ENCODE measurements at regions not wholly inside any gene's neighbourhood (a gene's known extent, or its start where the extent isn't known, plus 50 kb on each side); places are given as distances from the start of the nearest gene placed in this dataset.

- TF ChIP-seq ZNF18 (tag by site-specific recombination; IDR thresholded peaks at IDR 0.05) (no peak), GFI1B (tag by site-specific recombination; IDR thresholded peaks at IDR 0.05) (no peak), ZNF133 (tag by site-specific recombination; IDR thresholded peaks at IDR 0.05) (no peak), ZNF660 (tag by site-specific recombination; IDR thresholded peaks at IDR 0.05) (0 out of 2 replicates have a peak, but pooled peaks have one; percentile 48), ZNF610 (tag by site-specific recombination; IDR thresholded peaks at IDR 0.05; ENCODE audit: borderline replicate concordance) (no peak), TCF7L2 (IDR thresholded peaks at IDR 0.05; ENCODE audit: borderline replicate concordance, low read depth, low read length) (no peak), ZNF629 (tag by site-specific recombination; IDR thresholded peaks at IDR 0.05) (peak; percentile 78), HOXC10 (CRISPR knock-in tag; IDR thresholded peaks at IDR 0.05) (no peak), ZBTB48 (tag by site-specific recombination; IDR thresholded peaks at IDR 0.05) (no peak), ZNF747 (tag by site-specific recombination; IDR thresholded peaks at IDR 0.05) (no peak), EGR2 (tag by site-specific recombination; IDR thresholded peaks at IDR 0.05; ENCODE audit: low read depth) (no peak), ZNF266 (tag by site-specific recombination; IDR thresholded peaks at IDR 0.05; ENCODE audit: low read depth) (no peak), KLF17 (tag by site-specific recombination; IDR thresholded peaks at IDR 0.05) (no peak), SETDB1 (IDR thresholded peaks at IDR 0.05; ENCODE audit: insufficient read length, low read length) (peak; percentile 4), ZFP37 (tag by site-specific recombination; IDR thresholded peaks at IDR 0.05) (no peak), ZBTB7A (tag by site-specific recombination; IDR thresholded peaks at IDR 0.05; ENCODE audit: low read depth) (no peak)
Measured at GRCh38 chr3:159796744-159797143, 191.9 kb upstream of the IL12A start (continued).

GRCh38 chr3:159797771-159798170, 190.9 kb upstream of the IL12A start:
- CTCF ChIA-PET: interaction anchor here (1.2 to 1.4 kb wide), 3 partner anchors 21 to 32 kb away, joined by 3 to 4 read pairs (median 3); no protein-coding TSS in a partner anchor
- Histone ChIP-seq H3K4me3 (ENCODE audit: low read depth, low read length) (no peak overlapping the region), H3K36me3 (ENCODE audit: control insufficient read depth in 2 of 2, insufficient read depth in 1 of 2, low read length in 2 of 2) (no peaks in the 10 kb centered on the region), H3K9me3 (ENCODE audit: control insufficient read depth, insufficient read depth, low read depth, low read length) (no peaks in the 10 kb centered on the region), H3K27ac (ENCODE audit: extremely low read depth, low read depth, low read length) (no peak overlapping the region), H3K4me1 (ENCODE audit: control insufficient read depth, insufficient read depth, low read length) (peaks cover 18% of the 10 kb centered on the region)
- TF ChIP-seq ZNF580 (tag by site-specific recombination; IDR thresholded peaks at IDR 0.05) (no peak), ZNF791 (tag by site-specific recombination; IDR thresholded peaks at IDR 0.05) (no peak), TRIM28 (IDR thresholded peaks at IDR 0.05; ENCODE audit: borderline replicate concordance, low read length) (no peak)
- POLR2A ChIA-PET: no interaction called here

DNA sequence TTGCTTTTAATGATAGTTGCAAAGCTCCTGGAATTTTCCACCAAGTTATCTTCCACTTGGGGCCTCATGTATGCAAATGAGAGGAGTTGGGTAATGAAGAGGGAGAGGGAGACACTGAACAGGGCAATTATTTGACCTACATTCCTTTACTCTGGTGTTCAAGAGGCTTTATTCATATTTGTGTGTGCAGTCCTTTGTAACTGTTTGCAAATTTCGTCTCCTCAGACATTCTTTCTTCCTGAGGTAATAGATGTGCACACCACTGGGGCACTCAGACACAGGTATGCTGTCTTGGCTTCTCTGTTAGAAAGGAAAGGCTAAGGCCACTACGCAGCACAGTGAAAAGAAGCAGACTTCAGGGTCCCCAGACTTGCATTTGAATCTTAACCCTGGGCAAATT, 189.7 kb upstream of the IL12A start:
- POLR2A ChIA-PET: interaction anchor here (0.6 kb wide), 1 partner anchor 34 kb away, joined by 4 read pairs; no protein-coding TSS in a partner anchor
- peaks cover 23% of the 10 kb centered on the region for H3K4me1 ChIP-seq (ENCODE audit: control insufficient read depth, insufficient read depth, low read length)
- CTCF ChIA-PET: interaction anchor here (0.8 to 1.2 kb wide), 2 partner anchors 14 to 28 kb away, joined by 3 to 4 read pairs; no protein-coding TSS in a partner anchor
- H3K36me3 ChIP-seq (ENCODE audit: control insufficient read depth in 2 of 2, insufficient read depth in 1 of 2, low read length in 2 of 2): no peaks in the 10 kb centered on the region
- H3K27ac ChIP-seq (ENCODE audit: extremely low read depth, low read depth, low read length): no peak overlapping the region
- H3K9me3 ChIP-seq (ENCODE audit: control insufficient read depth, insufficient read depth, low read depth, low read length): no peaks in the 10 kb centered on the region
- TF ChIP-seq GLIS1 (tag by site-specific recombination; IDR thresholded peaks at IDR 0.05): no peak
- no peak for TF ChIP-seq ZNF830 (tag by site-specific recombination; IDR thresholded peaks at IDR 0.05; ENCODE audit: low read depth)
- no peak overlapping the region for H3K4me3 ChIP-seq (ENCODE audit: low read depth, low read length)

All from HEK293 (cell line).